A204.1 (cell line): ENCODE measurements at regions not wholly inside any gene's neighbourhood (a gene's known extent, or its start where the extent isn't known, plus 50 kb on each side); places are given as distances from the start of the nearest gene placed in this dataset.
"Not testable (repeated sequence)": the region's sequence is repeated elsewhere in the genome, so short reads cannot be mapped to it uniquely, and the experiment has no call there.

Experiments used
- FAIRE-seq: peaks from 2 replicates; lab custom pipeline; 2012; peaks lifted over from hg19 to GRCh38; lab: Jason Lieb, UNC

GRCh38 chr12:13436696-13437391, 240.3 kb downstream of the EMP1 start:
- FAIRE-seq, result no peak

- FAIRE-seq, result no peak
These were observed 239.7 kb downstream of the EMP1 start for GRCh38 chr12:13436182-13436581.

- no peak for FAIRE-seq
These were observed 238.9 kb downstream of the EMP1 start for GRCh38 chr12:13435235-13435933.

GRCh38 chr12:13433768-13434167, 237.2 kb downstream of the EMP1 start:
- FAIRE-seq, result no peak

- no peak for FAIRE-seq
These were observed 234.5 kb downstream of the EMP1 start for GRCh38 chr12:13431041-13431440.

- FAIRE-seq, result no peak
These were observed 232.2 kb downstream of the EMP1 start for GRCh38 chr12:13428538-13429265.

GRCh38 chr12:13425766-13426165, 229.2 kb downstream of the EMP1 start:
- FAIRE-seq, result no peak

- no peak for FAIRE-seq
These were observed 225.8 kb downstream of the EMP1 start for GRCh38 chr12:13422291-13422690.

- FAIRE-seq, result no peak
These were observed 221.0 kb downstream of the EMP1 start for GRCh38 chr12:13417516-13417915.

GRCh38 chr12:13411287-13411686, 214.8 kb downstream of the EMP1 start:
- no peak for FAIRE-seq

GRCh38 chr12:13405961-13406703, 209.6 kb downstream of the EMP1 start:
- no peak for FAIRE-seq

GRCh38 chr12:13404631-13405473, 208.3 kb downstream of the EMP1 start:
- FAIRE-seq, result no peak

GRCh38 chr12:13404111-13404628, 207.6 kb downstream of the EMP1 start:
- FAIRE-seq, result no peak

- FAIRE-seq, result not testable (repeated sequence)
These were observed 194.8 kb downstream of the EMP1 start for GRCh38 chr12:13391375-13391774.

GRCh38 chr12:13390918-13391317, 194.4 kb downstream of the EMP1 start:
- FAIRE-seq, result no peak

GRCh38 chr12:13390381-13390861, 193.9 kb downstream of the EMP1 start:
- no peak for FAIRE-seq

- FAIRE-seq, result no peak
These were observed 190.6 kb downstream of the EMP1 start for GRCh38 chr12:13387101-13387500.

GRCh38 chr12:13386323-13387039, 190.0 kb downstream of the EMP1 start:
- FAIRE-seq, result no peak

GRCh38 chr12:13383379-13383778, 186.9 kb downstream of the EMP1 start:
- FAIRE-seq, result no peak

- FAIRE-seq, result no peak
These were observed 183.8 kb downstream of the EMP1 start for GRCh38 chr12:13380297-13380696.
